Spinal cord (tissue), 9 donors: ENCODE measurements at regions not wholly inside any gene's neighbourhood (a gene's known extent, or its start where the extent isn't known, plus 50 kb on each side); places are given as distances from the start of the nearest gene placed in this dataset.

Experiments used
- DNase-seq, 6 donors: peaks; one replicate each; pipeline versions ENCODE4 v3.0.0 to v3.0.0-alpha.2; 2013 to 2015; ENCODE audit warnings: low spot score in 6 of 6, low read depth in 4 of 6
- H3K27ac ChIP-seq: one replicate; pipeline ENCODE4 v1.5.1; 2013; ENCODE audit warnings: low read depth, low read length, control low read depth
- H3K27me3 ChIP-seq: one replicate; pipeline ENCODE4 v1.6.1; 2013; ENCODE audit warnings: low read length; ENCODE audit not compliant: control insufficient read depth, insufficient read depth
- H3K36me3 ChIP-seq: one replicate; pipeline ENCODE4 v1.6.1; 2013; ENCODE audit warnings: low read length; ENCODE audit not compliant: control insufficient read depth, insufficient read depth
- H3K4me1 ChIP-seq: one replicate; pipeline ENCODE4 v1.6.1; 2013; ENCODE audit warnings: low read length; ENCODE audit not compliant: control insufficient read depth, insufficient read depth
- H3K4me3 ChIP-seq: one replicate; pipeline ENCODE4 v1.5.1; 2013; ENCODE audit warnings: low read depth, low read length, control low read depth
- H3K9me3 ChIP-seq: one replicate; pipeline ENCODE4 v1.6.1; 2013; ENCODE audit warnings: low read length; ENCODE audit not compliant: control insufficient read depth, insufficient read depth
- WGBS: methylation state at CpG from one replicate; pipeline ENCODE4 v1.1.5; 2013; ENCODE audit warnings: missing lambda C conversion rate; ENCODE audit not compliant: insufficient coverage; 5-methylcytosine and 5-hydroxymethylcytosine counted together
- donor health status: healthy.

GRCh38 chr5:4383102-4383501 is 757.0 kb upstream of the ADAMTS16 start:
- WGBS: no CpG with 5 or more reads among the region's 4 CpGs
- DNase-seq: no peak
- no peaks in the 10 kb centered on the region for H3K27me3 ChIP-seq
- H3K36me3 ChIP-seq: no peaks in the 10 kb centered on the region
- H3K27ac ChIP-seq: no peak overlapping the region
- H3K9me3 ChIP-seq: no peaks in the 10 kb centered on the region
- no peaks in the 10 kb centered on the region for H3K4me1 ChIP-seq
- no peak overlapping the region for H3K4me3 ChIP-seq

GRCh38 chr5:4383518-4384198 is 756.5 kb upstream of the ADAMTS16 start:
- no peaks in the 10 kb centered on the region for H3K9me3 ChIP-seq
- no peaks in the 10 kb centered on the region for H3K4me1 ChIP-seq
- no peak for DNase-seq
- H3K27ac ChIP-seq: no peak overlapping the region
- no peak overlapping the region for H3K4me3 ChIP-seq
- no peaks in the 10 kb centered on the region for H3K27me3 ChIP-seq
- no peaks in the 10 kb centered on the region for H3K36me3 ChIP-seq
- no CpG with 5 or more reads among the region's 7 CpGs for WGBS

GRCh38 chr5:4384649-4385048 is 755.5 kb upstream of the ADAMTS16 start:
- Histone ChIP-seq H3K4me3 (no peak overlapping the region), H3K9me3 (no peaks in the 10 kb centered on the region), H3K27me3 (no peaks in the 10 kb centered on the region), H3K27ac (no peak overlapping the region), H3K36me3 (no peaks in the 10 kb centered on the region), H3K4me1 (no peaks in the 10 kb centered on the region)
- peak in 1 of 6 donors; percentile 40 for DNase-seq
- WGBS: 83% methylated on average over 5 of the region's 6 CpGs

- no CpG with 5 or more reads among the region's 1 CpG for WGBS
- H3K27me3 ChIP-seq: no peaks in the 10 kb centered on the region
- H3K9me3 ChIP-seq: no peaks in the 10 kb centered on the region
- DNase-seq: no peak
- H3K4me3 ChIP-seq: no peak overlapping the region
- H3K36me3 ChIP-seq: no peaks in the 10 kb centered on the region
- H3K27ac ChIP-seq: no peak overlapping the region
- no peaks in the 10 kb centered on the region for H3K4me1 ChIP-seq
Observed at GRCh38 chr5:4386152-4386551, 754.0 kb upstream of the ADAMTS16 start.

- no CpG with 5 or more reads among the region's 3 CpGs for WGBS
- no peaks in the 10 kb centered on the region for H3K27me3 ChIP-seq
- DNase-seq: no peak
Observed at GRCh38 chr5:4387290-4387689, 752.8 kb upstream of the ADAMTS16 start.

GRCh38 chr5:4395752-4396151 is 744.4 kb upstream of the ADAMTS16 start:
- no peak overlapping the region for H3K27ac ChIP-seq
- H3K4me1 ChIP-seq: no peaks in the 10 kb centered on the region
- no peaks in the 10 kb centered on the region for H3K36me3 ChIP-seq
- H3K4me3 ChIP-seq: no peak overlapping the region
- WGBS: 100% methylated on average over 1 of the region's 2 CpGs
- no peaks in the 10 kb centered on the region for H3K27me3 ChIP-seq
- peaks cover 6% of the 10 kb centered on the region for H3K9me3 ChIP-seq
- DNase-seq: no peak

More at GRCh38 chr5:4387290-4387689, 752.8 kb upstream of the ADAMTS16 start:
- no peaks in the 10 kb centered on the region for H3K9me3 ChIP-seq
- no peaks in the 10 kb centered on the region for H3K36me3 ChIP-seq
- H3K4me1 ChIP-seq: no peaks in the 10 kb centered on the region
- no peak overlapping the region for H3K27ac ChIP-seq
- H3K4me3 ChIP-seq: no peak overlapping the region

GRCh38 chr5:4405614-4406219 is 734.4 kb upstream of the ADAMTS16 start:
- Histone ChIP-seq H3K27ac (no peak overlapping the region), H3K9me3 (no peaks in the 10 kb centered on the region), H3K4me3 (no peak overlapping the region), H3K4me1 (no peaks in the 10 kb centered on the region), H3K36me3 (no peaks in the 10 kb centered on the region), H3K27me3 (no peaks in the 10 kb centered on the region)
- peak in 1 of 6 donors; percentile 53 for DNase-seq
- WGBS: 72% methylated on average over 3 of the region's 7 CpGs

GRCh38 chr5:4410151-4410550 is 730.0 kb upstream of the ADAMTS16 start:
- Histone ChIP-seq H3K9me3 (no peaks in the 10 kb centered on the region), H3K36me3 (no peaks in the 10 kb centered on the region), H3K4me1 (no peaks in the 10 kb centered on the region), H3K27ac (no peak overlapping the region), H3K4me3 (no peak overlapping the region), H3K27me3 (no peaks in the 10 kb centered on the region)
- 93% methylated on average over 5 of the region's 5 CpGs for WGBS
- no peak for DNase-seq

GRCh38 chr5:4411664-4412063 is 728.5 kb upstream of the ADAMTS16 start:
- Histone ChIP-seq H3K27ac (no peak overlapping the region), H3K4me3 (no peak overlapping the region), H3K4me1 (no peaks in the 10 kb centered on the region), H3K27me3 (no peaks in the 10 kb centered on the region), H3K9me3 (no peaks in the 10 kb centered on the region), H3K36me3 (no peaks in the 10 kb centered on the region)
- 93% methylated on average over 5 of the region's 8 CpGs for WGBS
- DNase-seq: no peak

GRCh38 chr5:4413996-4414395 is 726.1 kb upstream of the ADAMTS16 start:
- 49% methylated on average over 2 of the region's 8 CpGs for WGBS
- Histone ChIP-seq H3K4me3 (no peak overlapping the region), H3K9me3 (no peaks in the 10 kb centered on the region), H3K27ac (no peak overlapping the region), H3K36me3 (no peaks in the 10 kb centered on the region), H3K4me1 (no peaks in the 10 kb centered on the region), H3K27me3 (no peaks in the 10 kb centered on the region)
- DNase-seq: no peak
